ENCODE measurements at regions not wholly inside any gene's neighbourhood (a gene's known extent, or its start where the extent isn't known, plus 50 kb on each side); places are given as distances from the start of the nearest gene placed in this dataset.

DNA sequence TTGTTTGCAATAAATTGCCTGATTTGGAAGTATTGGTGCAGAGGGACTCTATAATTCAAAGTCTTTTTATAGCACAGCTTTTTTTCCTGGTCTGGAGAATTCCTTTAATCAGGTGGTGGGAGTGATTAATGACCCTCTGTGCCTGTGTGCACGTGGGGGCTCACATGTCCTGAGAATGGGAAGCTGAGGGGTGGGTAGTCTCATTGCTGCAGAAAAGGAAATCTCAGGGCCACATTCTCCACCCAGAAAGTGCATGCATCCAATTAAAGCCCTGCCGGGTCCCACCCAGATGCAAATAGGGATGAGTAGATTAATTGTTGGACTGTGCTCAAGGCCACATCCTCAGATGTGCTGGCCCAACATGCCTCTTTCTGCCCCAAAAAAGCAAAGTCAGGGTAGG lies 324.7 kb downstream of the CXCL12 start:
- Mint-ChIP-seq H3K4me3 (no peak overlapping the region), H3K4me1 (no peaks in the 10 kb centered on the region), H3K9me3 (no peaks in the 10 kb centered on the region), H3K27ac (no peak overlapping the region), H3K36me3 (ENCODE audit: low read depth) (no peaks in the 10 kb centered on the region), H3K27me3 (no peaks in the 10 kb centered on the region)
- DNase-seq: no peak
- ChIA-PET CTCF (no interaction called here), POLR2A (no interaction called here)

GRCh38 chr10:44058259-44058658 lies 326.6 kb downstream of the CXCL12 start:
- H3K4me3 Mint-ChIP-seq: no peak overlapping the region
- no peaks in the 10 kb centered on the region for H3K36me3 Mint-ChIP-seq (ENCODE audit: low read depth)
- H3K4me1 Mint-ChIP-seq: no peaks in the 10 kb centered on the region
- no peak overlapping the region for H3K27ac Mint-ChIP-seq
- ChIA-PET POLR2A (no interaction called here), CTCF (no interaction called here)
- no peak for DNase-seq
- H3K27me3 Mint-ChIP-seq: no peaks in the 10 kb centered on the region
- no peaks in the 10 kb centered on the region for H3K9me3 Mint-ChIP-seq

GRCh38 chr10:44056967-44057805 lies 327.7 kb downstream of the CXCL12 start:
- H3K9me3 Mint-ChIP-seq: no peaks in the 10 kb centered on the region
- H3K4me3 Mint-ChIP-seq: no peak overlapping the region
- ChIA-PET POLR2A (no interaction called here), CTCF (no interaction called here)
- H3K27ac Mint-ChIP-seq: no peak overlapping the region
- peaks cover 3% of the 10 kb centered on the region for H3K27me3 Mint-ChIP-seq
- H3K36me3 Mint-ChIP-seq (ENCODE audit: low read depth): no peaks in the 10 kb centered on the region
- no peaks in the 10 kb centered on the region for H3K4me1 Mint-ChIP-seq
- DNase-seq: no peak

DNA sequence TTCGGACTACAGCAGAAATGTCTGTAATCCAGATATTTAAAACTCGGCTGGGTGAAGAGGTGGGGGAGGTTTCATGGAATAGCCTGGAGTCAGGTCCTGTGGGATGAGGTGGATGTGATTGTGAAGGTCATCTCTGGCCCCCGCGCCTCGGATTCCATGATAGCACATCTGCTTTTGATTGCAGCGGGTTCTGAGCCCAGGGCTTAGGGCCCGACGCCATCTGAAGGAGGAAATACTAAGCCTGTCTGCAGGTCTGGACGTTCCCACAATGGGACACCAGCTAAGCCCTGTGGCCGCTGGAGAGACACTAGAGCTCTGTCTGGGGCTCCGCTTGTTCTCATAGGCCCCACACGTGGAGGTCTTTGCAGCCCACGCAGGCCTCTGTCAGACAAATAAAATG lies 328.7 kb downstream of the CXCL12 start:
- Mint-ChIP-seq H3K4me3 (no peak overlapping the region), H3K36me3 (ENCODE audit: low read depth) (no peaks in the 10 kb centered on the region), H3K27me3 (peaks cover 3% of the 10 kb centered on the region), H3K9me3 (no peaks in the 10 kb centered on the region), H3K4me1 (no peaks in the 10 kb centered on the region), H3K27ac (no peak overlapping the region)
- CTCF ChIA-PET: no interaction called here
- DNase-seq: no peak
- POLR2A ChIA-PET: no interaction called here

DNA sequence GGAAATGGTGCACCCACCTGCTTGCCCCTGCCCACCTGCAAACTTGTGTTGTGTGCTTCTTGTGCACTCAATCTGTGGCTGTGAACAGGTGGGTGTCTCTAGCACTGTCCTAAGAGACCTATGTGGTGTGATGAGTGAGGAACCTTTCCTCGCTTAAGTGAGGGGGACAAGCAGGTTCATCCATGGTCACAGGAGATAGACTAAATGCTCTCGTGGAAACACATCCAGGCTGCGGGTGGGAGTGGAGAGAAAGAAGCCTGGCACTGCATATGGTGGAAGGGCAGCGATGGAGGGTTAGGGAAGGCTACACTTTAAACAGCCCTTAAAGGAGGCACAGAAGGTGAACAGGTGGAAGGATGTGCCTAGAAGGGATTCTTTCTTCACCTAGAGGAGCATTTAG lies 330.9 kb downstream of the CXCL12 start:
- Mint-ChIP-seq H3K4me3 (no peak overlapping the region), H3K27me3 (peaks cover 7% of the 10 kb centered on the region), H3K27ac (no peak overlapping the region), H3K36me3 (ENCODE audit: low read depth) (no peaks in the 10 kb centered on the region), H3K4me1 (no peaks in the 10 kb centered on the region), H3K9me3 (no peaks in the 10 kb centered on the region)
- ChIA-PET POLR2A (no interaction called here), CTCF (no interaction called here)
- no peak for DNase-seq

DNA sequence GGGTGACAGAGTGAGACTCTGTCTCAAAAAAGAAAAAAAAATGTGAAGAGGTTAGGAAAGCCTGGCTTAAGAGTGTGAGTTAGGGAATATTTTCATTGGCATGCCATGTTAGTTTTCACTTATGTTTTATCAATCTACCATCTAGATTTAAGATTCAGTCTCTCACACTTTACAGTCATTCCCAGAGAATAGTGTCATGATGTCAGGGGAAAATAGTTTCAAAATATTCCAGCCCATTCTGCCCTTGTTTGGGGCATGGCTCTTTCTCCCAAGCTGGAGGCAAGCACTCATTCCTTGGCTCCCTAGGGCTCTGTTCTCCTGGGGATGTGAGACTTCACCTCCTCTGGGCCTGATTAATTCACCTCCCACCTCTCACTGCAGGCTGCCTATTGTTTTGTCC lies 331.5 kb downstream of the CXCL12 start:
- Mint-ChIP-seq H3K36me3 (ENCODE audit: low read depth) (no peaks in the 10 kb centered on the region), H3K4me3 (no peak overlapping the region), H3K27me3 (peaks cover 7% of the 10 kb centered on the region), H3K27ac (no peak overlapping the region), H3K4me1 (no peaks in the 10 kb centered on the region), H3K9me3 (no peaks in the 10 kb centered on the region)
- ChIA-PET POLR2A (no interaction called here), CTCF (no interaction called here)
- no peak for DNase-seq

- H3K4me3 Mint-ChIP-seq: no peak overlapping the region
- no peak overlapping the region for H3K27ac Mint-ChIP-seq
- no peak for DNase-seq
- peaks cover 15% of the 10 kb centered on the region for H3K27me3 Mint-ChIP-seq
- H3K4me1 Mint-ChIP-seq: no peaks in the 10 kb centered on the region
- CTCF ChIA-PET: interaction anchor here (1.1 kb wide), 1 partner anchor 22 kb away, joined by 4 read pairs; no protein-coding TSS in a partner anchor
- POLR2A ChIA-PET: no interaction called here
- no peaks in the 10 kb centered on the region for H3K9me3 Mint-ChIP-seq
- H3K36me3 Mint-ChIP-seq (ENCODE audit: low read depth): no peaks in the 10 kb centered on the region
These were observed 333.1 kb downstream of the CXCL12 start for GRCh38 chr10:44051584-44052385.

DNA sequence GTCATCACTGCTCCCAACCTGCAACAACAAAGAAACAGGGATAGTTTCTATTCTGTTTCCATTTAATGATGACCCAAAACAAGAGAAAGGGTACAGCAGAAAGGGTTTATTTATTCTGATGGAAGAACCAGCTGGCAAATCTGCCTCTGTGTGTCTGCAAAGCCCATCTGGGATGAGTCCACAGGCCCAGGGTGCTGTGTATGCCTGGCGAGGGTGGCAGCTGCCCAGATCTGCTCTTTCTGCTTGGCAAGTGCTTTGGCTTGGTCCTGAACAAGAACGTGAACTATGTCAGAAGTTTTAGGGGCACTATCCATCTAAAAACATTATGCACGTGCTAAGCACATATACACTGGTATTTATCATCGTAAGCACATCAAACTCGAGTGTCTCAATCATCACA lies 333.8 kb downstream of the CXCL12 start:
- Mint-ChIP-seq H3K4me1 (no peaks in the 10 kb centered on the region), H3K36me3 (ENCODE audit: low read depth) (no peaks in the 10 kb centered on the region), H3K27me3 (peaks cover 20% of the 10 kb centered on the region), H3K27ac (no peak overlapping the region), H3K9me3 (no peaks in the 10 kb centered on the region), H3K4me3 (no peak overlapping the region)
- CTCF ChIA-PET: no interaction called here
- no peak for DNase-seq
- POLR2A ChIA-PET: no interaction called here

DNA sequence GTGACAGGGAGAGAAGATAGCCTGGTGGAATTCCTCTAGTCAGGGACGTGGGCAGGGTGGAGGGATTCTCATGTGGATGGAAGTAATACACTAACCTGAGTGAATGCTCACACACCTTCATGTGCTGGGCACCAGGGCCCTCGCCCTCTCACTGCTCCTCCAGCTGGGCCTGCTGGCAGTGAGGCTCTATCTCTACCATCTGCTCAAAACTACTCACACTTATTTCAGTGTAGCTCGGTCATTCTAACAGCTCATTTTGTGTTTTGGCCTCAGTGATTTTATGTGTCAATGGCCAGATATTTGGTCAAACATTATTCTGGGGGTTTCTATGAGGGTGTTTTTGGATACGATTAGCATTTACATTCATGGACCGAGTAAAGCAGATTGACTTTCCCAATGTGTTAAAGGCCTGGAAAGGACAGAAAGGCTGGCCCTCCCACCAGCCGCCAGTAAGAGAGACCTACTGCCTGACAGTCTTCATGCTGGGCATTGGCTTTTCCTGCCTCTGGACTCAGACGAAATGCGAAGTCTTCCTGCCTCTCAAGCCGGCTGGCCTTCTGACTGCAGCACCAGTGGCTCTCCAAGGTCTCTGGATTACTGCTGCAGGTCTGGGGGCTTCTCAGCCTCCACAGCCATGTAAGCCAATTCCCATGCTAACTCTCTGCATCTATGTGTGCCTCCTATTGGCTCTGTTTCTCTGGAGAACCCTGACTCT lies 335.4 kb downstream of the CXCL12 start:
- ChIA-PET CTCF (no interaction called here), POLR2A (no interaction called here)
- no peak for DNase-seq
- Mint-ChIP-seq H3K9me3 (no peaks in the 10 kb centered on the region), H3K4me3 (no peak overlapping the region), H3K27ac (no peak overlapping the region), H3K36me3 (ENCODE audit: low read depth) (no peaks in the 10 kb centered on the region), H3K4me1 (no peaks in the 10 kb centered on the region), H3K27me3 (peaks cover 21% of the 10 kb centered on the region)

DNA sequence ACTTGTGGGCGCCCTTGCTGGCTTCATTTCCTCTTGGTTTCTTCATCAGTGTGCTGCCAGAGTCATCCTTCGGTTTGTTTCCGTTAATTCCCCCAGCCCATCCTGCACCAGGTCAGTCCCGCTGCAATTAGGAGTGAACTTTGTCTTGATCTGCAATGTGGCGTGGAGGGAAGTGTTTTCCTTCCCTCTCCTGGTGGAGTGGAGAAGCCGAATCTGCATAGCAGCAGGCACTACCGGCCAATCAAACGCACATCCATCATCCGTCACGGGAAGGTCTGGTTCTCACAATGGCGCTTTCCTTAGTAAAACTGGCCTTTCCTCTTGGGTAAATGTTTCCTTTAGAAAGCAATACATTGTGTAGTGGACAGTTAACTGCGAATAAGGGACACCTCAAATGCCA lies 337.5 kb downstream of the CXCL12 start:
- ChIA-PET POLR2A (no interaction called here), CTCF (no interaction called here)
- no peak for DNase-seq

GRCh38 chr10:44046605-44047004 lies 338.3 kb downstream of the CXCL12 start:
- H3K27me3 Mint-ChIP-seq: peaks cover 19% of the 10 kb centered on the region
- no peaks in the 10 kb centered on the region for H3K9me3 Mint-ChIP-seq
- POLR2A ChIA-PET: no interaction called here
- H3K4me3 Mint-ChIP-seq: no peak overlapping the region
- H3K36me3 Mint-ChIP-seq (ENCODE audit: low read depth): no peaks in the 10 kb centered on the region
- H3K27ac Mint-ChIP-seq: no peak overlapping the region
- no peaks in the 10 kb centered on the region for H3K4me1 Mint-ChIP-seq
- CTCF ChIA-PET: no interaction called here
- no peak for DNase-seq

More for the DNA sequence above, 337.5 kb downstream of the CXCL12 start:
- no peaks in the 10 kb centered on the region for H3K36me3 Mint-ChIP-seq (ENCODE audit: low read depth)
- H3K27me3 Mint-ChIP-seq: peaks cover 20% of the 10 kb centered on the region
- no peaks in the 10 kb centered on the region for H3K9me3 Mint-ChIP-seq
- H3K4me3 Mint-ChIP-seq: no peak overlapping the region
- H3K4me1 Mint-ChIP-seq: no peaks in the 10 kb centered on the region
- no peak overlapping the region for H3K27ac Mint-ChIP-seq

- ChIA-PET POLR2A (no interaction called here), CTCF (no interaction called here)
- Mint-ChIP-seq H3K4me1 (no peaks in the 10 kb centered on the region), H3K27me3 (peaks cover 19% of the 10 kb centered on the region), H3K9me3 (no peaks in the 10 kb centered on the region), H3K27ac (no peak overlapping the region), H3K4me3 (no peak overlapping the region), H3K36me3 (ENCODE audit: low read depth) (no peaks in the 10 kb centered on the region)
- no peak for DNase-seq
These were observed 339.9 kb downstream of the CXCL12 start for GRCh38 chr10:44045020-44045419.

- H3K4me1 Mint-ChIP-seq: no peaks in the 10 kb centered on the region
- ChIA-PET POLR2A (no interaction called here), CTCF (no interaction called here)
- H3K27me3 Mint-ChIP-seq: peaks cover 17% of the 10 kb centered on the region
- H3K36me3 Mint-ChIP-seq (ENCODE audit: low read depth): no peaks in the 10 kb centered on the region
- no peak overlapping the region for H3K27ac Mint-ChIP-seq
- no peak overlapping the region for H3K4me3 Mint-ChIP-seq
- no peak for DNase-seq
- H3K9me3 Mint-ChIP-seq: no peaks in the 10 kb centered on the region
These were observed 340.3 kb downstream of the CXCL12 start for GRCh38 chr10:44044549-44044948.
